ENCODE measurements at regions not wholly inside any gene's neighbourhood (a gene's known extent, or its start where the extent isn't known, plus 50 kb on each side); places are given as distances from the start of the nearest gene placed in this dataset.

- TF ChIP-seq CTCF (IDR thresholded peaks at IDR 0.05) (no peak), POLR2A (IDR thresholded peaks at IDR 0.05) (no peak)
Measured at GRCh38 chr1:87763483-87763882, 434.8 kb downstream of the LMO4 start.
